ENCODE measurements at regions not wholly inside any gene's neighbourhood (a gene's known extent, or its start where the extent isn't known, plus 50 kb on each side); places are given as distances from the start of the nearest gene placed in this dataset.

- no peak for DNase-seq (ENCODE audit: low spot score)
- no peak for TF ChIP-seq CTCF (IDR thresholded peaks at IDR 0.05)
- no peak overlapping the region for H3K27ac Mint-ChIP-seq (ENCODE audit: unreplicated experiment)
These were observed 50.2 kb upstream of the BCL9 start for GRCh38 chr1:147491098-147491497.

More at GRCh38 chr1:147491098-147491497, 50.2 kb upstream of the BCL9 start:
- Mint-ChIP-seq H3K27me3 (ENCODE audit: low read depth) (no peaks in the 10 kb centered on the region), H3K4me1 (ENCODE audit: low read depth) (peaks cover 6% of the 10 kb centered on the region), H3K9me3 (ENCODE audit: low read depth) (no peaks in the 10 kb centered on the region), H3K4me3 (ENCODE audit: unreplicated experiment) (no peak overlapping the region), H3K36me3 (ENCODE audit: low read depth) (no peaks in the 10 kb centered on the region)
